ENCODE measurements at regions not wholly inside any gene's neighbourhood (a gene's known extent, or its start where the extent isn't known, plus 50 kb on each side); places are given as distances from the start of the nearest gene placed in this dataset.

GRCh38 chr3:6172871-6173642, 687.9 kb upstream of the GRM7 start:
- DNase-seq, result no peak
- Histone ChIP-seq H3K79me2 (ENCODE audit: low read depth) (no peaks in the 10 kb centered on the region), H3K9me2 (ENCODE audit: insufficient read depth) (no peaks in the 10 kb centered on the region), H2AFZ (no peak overlapping the region), H3K4me2 (no peak overlapping the region), H3K9me3 (ENCODE audit: insufficient read depth, low read depth) (no peaks in the 10 kb centered on the region), H3K27ac (no peak overlapping the region), H3K4me3 (no peak overlapping the region), H3F3A (ENCODE audit: insufficient read depth, low read depth) (no peaks in the 10 kb centered on the region), H3K36me3 (ENCODE audit: low read depth) (no peaks in the 10 kb centered on the region), H3K4me1 (replicated peaks; ENCODE audit: insufficient read depth) (no peaks in the 10 kb centered on the region), H4K20me1 (ENCODE audit: insufficient read depth) (no peaks in the 10 kb centered on the region), H3K27me3 (ENCODE audit: insufficient read depth, low read depth) (no peaks in the 10 kb centered on the region)
- CTCF ChIA-PET, result no interaction called here
- POLR2A ChIA-PET (ENCODE audit: unreplicated experiment), result no interaction called here
- TF ChIP-seq CTCF (conservative IDR thresholded peaks at IDR 0.05) (no peak), EZH2 (IDR thresholded peaks at IDR 0.05; ENCODE audit: low read depth) (no peak)
- intact Hi-C loops (cut with micrococcal nuclease; ENCODE audit: unreplicated experiment), result no loop called here
- no TSS peak for BruUV-seq (replicated peaks)

GRCh38 chr3:6177417-6177816, 683.5 kb upstream of the GRM7 start:
- no peaks in the 10 kb centered on the region for H3K4me1 ChIP-seq (replicated peaks; ENCODE audit: insufficient read depth)
- H3K4me3 ChIP-seq, result no peak overlapping the region
- ChIA-PET POLR2A (ENCODE audit: unreplicated experiment) (no interaction called here), CTCF (no interaction called here)
- no peaks in the 10 kb centered on the region for H3K27me3 ChIP-seq (ENCODE audit: insufficient read depth, low read depth)
- H2AFZ ChIP-seq, result no peak overlapping the region
- no peaks in the 10 kb centered on the region for H3F3A ChIP-seq (ENCODE audit: insufficient read depth, low read depth)
- no peak overlapping the region for H3K4me2 ChIP-seq
- no peaks in the 10 kb centered on the region for H3K36me3 ChIP-seq (ENCODE audit: low read depth)
- H3K9me2 ChIP-seq (ENCODE audit: insufficient read depth), result no peaks in the 10 kb centered on the region
- no peaks in the 10 kb centered on the region for H3K9me3 ChIP-seq (ENCODE audit: insufficient read depth, low read depth)
- TF ChIP-seq CTCF (conservative IDR thresholded peaks at IDR 0.05), result no peak
- no peak for TF ChIP-seq EZH2 (IDR thresholded peaks at IDR 0.05; ENCODE audit: low read depth)
- no peaks in the 10 kb centered on the region for H3K79me2 ChIP-seq (ENCODE audit: low read depth)
- no peak for DNase-seq
- no peaks in the 10 kb centered on the region for H4K20me1 ChIP-seq (ENCODE audit: insufficient read depth)
- intact Hi-C loops (cut with micrococcal nuclease; ENCODE audit: unreplicated experiment), result no loop called here
- H3K27ac ChIP-seq, result no peak overlapping the region
- no TSS peak for BruUV-seq (replicated peaks)

GRCh38 chr3:6179761-6180160, 681.2 kb upstream of the GRM7 start:
- Histone ChIP-seq H3K79me2 (ENCODE audit: low read depth) (no peaks in the 10 kb centered on the region), H3K9me3 (ENCODE audit: insufficient read depth, low read depth) (no peaks in the 10 kb centered on the region), H3F3A (ENCODE audit: insufficient read depth, low read depth) (no peaks in the 10 kb centered on the region), H3K4me2 (no peak overlapping the region), H3K36me3 (ENCODE audit: low read depth) (no peaks in the 10 kb centered on the region), H3K9me2 (ENCODE audit: insufficient read depth) (no peaks in the 10 kb centered on the region), H3K27ac (no peak overlapping the region), H3K4me1 (replicated peaks; ENCODE audit: insufficient read depth) (no peaks in the 10 kb centered on the region), H3K4me3 (no peak overlapping the region), H3K27me3 (ENCODE audit: insufficient read depth, low read depth) (no peaks in the 10 kb centered on the region), H4K20me1 (ENCODE audit: insufficient read depth) (no peaks in the 10 kb centered on the region), H2AFZ (no peak overlapping the region)
- DNase-seq, result no peak
- POLR2A ChIA-PET (ENCODE audit: unreplicated experiment), result no interaction called here
- CTCF ChIA-PET, result no interaction called here
- no TSS peak for BruUV-seq (replicated peaks)
- TF ChIP-seq EZH2 (IDR thresholded peaks at IDR 0.05; ENCODE audit: low read depth) (no peak), CTCF (conservative IDR thresholded peaks at IDR 0.05) (no peak)
- intact Hi-C loops (cut with micrococcal nuclease; ENCODE audit: unreplicated experiment), result no loop called here
